Ishikawa (cell line): ENCODE measurements at regions not wholly inside any gene's neighbourhood (a gene's known extent, or its start where the extent isn't known, plus 50 kb on each side); places are given as distances from the start of the nearest gene placed in this dataset.

Source experiments
- CEBPB ChIP-seq: IDR thresholded peaks from 2 replicates; pipeline ENCODE4 v1.6.1; 2012
- CREB1 ChIP-seq: IDR thresholded peaks from 2 replicates; pipeline ENCODE4 v1.6.1; 2012; ENCODE audit warnings: low read depth
- EGR1 ChIP-seq: IDR thresholded peaks from 2 replicates; pipeline ENCODE4 v1.6.1; 2012
- EP300 ChIP-seq: IDR thresholded peaks from 2 replicates; pipeline ENCODE4 v1.6.1; 2012; ENCODE audit warnings: borderline replicate concordance
- FOXM1 ChIP-seq: IDR thresholded peaks from 2 replicates; pipeline ENCODE4 v1.6.1; 2012; ENCODE audit warnings: low read depth, borderline replicate concordance
- NFIC ChIP-seq: IDR thresholded peaks from 2 replicates; pipeline ENCODE4 v1.6.1; 2012
- RAD21 ChIP-seq: IDR thresholded peaks from 2 replicates; pipeline ENCODE4 v1.6.1; 2012; ENCODE audit warnings: low read depth
- REST ChIP-seq: IDR thresholded peaks from 2 replicates; pipeline ENCODE4 v1.6.1; 2012; ENCODE audit warnings: low read depth, mild to moderate bottlenecking
- TAF1 ChIP-seq: IDR thresholded peaks from 2 replicates; pipeline ENCODE4 v1.6.1; 2012; ENCODE audit warnings: low read depth, mild to moderate bottlenecking
- TCF12 ChIP-seq: IDR thresholded peaks from 2 replicates; pipeline ENCODE4 v1.6.1; 2012; ENCODE audit warnings: low read depth
- TEAD4 ChIP-seq: IDR thresholded peaks from 2 replicates; pipeline ENCODE4 v1.6.1; 2012
- USF1 ChIP-seq: IDR thresholded peaks from 2 replicates; pipeline ENCODE4 v1.6.1; 2012
- YY1 ChIP-seq: IDR thresholded peaks from 2 replicates; pipeline ENCODE4 v1.6.1; 2012; ENCODE audit warnings: low read depth
- ZBTB7A ChIP-seq: IDR thresholded peaks from 2 replicates; pipeline ENCODE4 v1.6.1; 2012; ENCODE audit warnings: low read depth
- TF ChIP-seq, protein P1 (sequence below): IDR thresholded peaks from 2 replicates; pipeline ENCODE4 v1.6.1; 2012

- TF ChIP-seq, protein P1, sequence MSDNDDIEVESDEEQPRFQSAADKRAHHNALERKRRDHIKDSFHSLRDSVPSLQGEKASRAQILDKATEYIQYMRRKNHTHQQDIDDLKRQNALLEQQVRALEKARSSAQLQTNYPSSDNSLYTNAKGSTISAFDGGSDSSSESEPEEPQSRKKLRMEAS = no peak
- no peak for TF ChIP-seq CREB1
- TF ChIP-seq CEBPB = no peak
- TF ChIP-seq USF1 = no peak
- TF ChIP-seq TEAD4 = no peak
- no peak for TF ChIP-seq FOXM1
- no peak for TF ChIP-seq RAD21
- TF ChIP-seq ZBTB7A = no peak
- TF ChIP-seq TAF1 = no peak
Measured at GRCh38 chr3:54071601-54072000, 50.8 kb upstream of the CACNA2D3 start.

DNA sequence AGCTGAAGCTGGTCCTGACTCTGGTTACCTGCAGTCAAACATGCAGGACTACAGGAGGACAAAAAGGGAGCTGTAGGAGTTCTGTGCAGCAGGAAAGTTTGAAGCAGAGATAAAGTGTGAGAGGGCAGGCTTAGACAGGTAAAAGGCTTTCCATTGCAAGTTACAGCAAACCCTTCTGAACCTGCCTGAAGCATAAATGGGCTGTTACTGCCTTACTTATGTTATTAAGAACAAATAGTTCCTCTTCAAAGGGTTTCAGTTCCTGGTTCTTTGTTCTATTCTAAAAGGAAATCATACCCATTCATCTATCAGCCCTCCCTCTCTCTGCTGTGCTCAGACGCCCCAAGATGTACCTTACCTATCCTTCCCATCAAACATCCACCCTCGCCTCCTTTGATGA, 52.4 kb upstream of the CACNA2D3 start:
- TF ChIP-seq YY1 (no peak), EGR1 (no peak), TAF1 (no peak), FOXM1 (no peak), TEAD4 (no peak), USF1 (no peak), NFIC (no peak), CEBPB (no peak), CREB1 (no peak), ZBTB7A (no peak), REST (no peak), RAD21 (no peak), TCF12 (no peak), EP300 (no peak)
- TF ChIP-seq, protein P1 = no peak

GRCh38 chr3:54067055-54067698, 55.2 kb upstream of the CACNA2D3 start:
- TF ChIP-seq REST (no peak), TCF12 (no peak), FOXM1 (no peak), YY1 (no peak), EP300 (no peak), USF1 (no peak), EGR1 (no peak), NFIC (no peak), TEAD4 (no peak)
- TF ChIP-seq, protein P1 = no peak

- TF ChIP-seq RAD21 (no peak), EGR1 (no peak), YY1 (no peak), FOXM1 (no peak), EP300 (no peak), NFIC (no peak), CEBPB (no peak), TAF1 (no peak), TEAD4 (no peak), CREB1 (no peak)
Measured at GRCh38 chr3:54066253-54066652, 56.1 kb upstream of the CACNA2D3 start.

- TF ChIP-seq EGR1 (no peak), CREB1 (no peak), TEAD4 (no peak), USF1 (no peak), TAF1 (no peak), FOXM1 (no peak), CEBPB (no peak), ZBTB7A (no peak), NFIC (no peak), REST (no peak)
- TF ChIP-seq, protein P1 = no peak
Measured at GRCh38 chr3:54065586-54065985, 56.8 kb upstream of the CACNA2D3 start.
